ENCODE measurements at regions not wholly inside any gene's neighbourhood (a gene's known extent, or its start where the extent isn't known, plus 50 kb on each side); places are given as distances from the start of the nearest gene placed in this dataset.

DNA sequence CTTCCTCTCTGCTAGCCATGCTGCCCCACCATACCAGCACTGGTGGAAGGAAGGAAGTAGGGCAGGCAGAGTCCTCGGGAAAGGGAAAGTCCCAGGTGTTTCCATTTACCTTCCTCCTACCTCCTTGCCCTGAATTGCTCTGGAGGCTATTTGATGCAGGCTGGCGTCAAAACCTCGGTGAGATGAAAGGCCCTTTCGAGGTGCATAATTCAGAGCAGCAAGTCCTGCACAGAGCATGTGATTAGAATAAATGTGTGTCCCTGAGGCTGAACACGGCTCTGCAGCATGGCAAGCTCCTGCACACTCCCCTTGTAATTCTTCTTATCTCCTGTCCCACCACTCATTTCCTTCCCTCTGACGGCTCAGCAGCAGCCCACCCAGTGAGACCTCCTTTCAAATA is 98.7 kb upstream of the LRFN2 start:
- no peaks in the 10 kb centered on the region for H3K36me3 ChIP-seq (ENCODE audit: insufficient read depth, low read length)
- no peaks in the 10 kb centered on the region for H3K4me1 Mint-ChIP-seq (ENCODE audit: low read depth, unreplicated experiment)
- no peak overlapping the region for H3K27ac Mint-ChIP-seq (ENCODE audit: unreplicated experiment)
- H3K9me3 Mint-ChIP-seq (ENCODE audit: unreplicated experiment): peaks cover 6% of the 10 kb centered on the region
- H2AFZ ChIP-seq (ENCODE audit: low read depth, low read length): no peak overlapping the region
- no peaks in the 10 kb centered on the region for H3K4me1 ChIP-seq (ENCODE audit: insufficient read depth, low read length)
- no peaks in the 10 kb centered on the region for H3K79me2 ChIP-seq (ENCODE audit: insufficient read depth, low read length)
- TF ChIP-seq EZH2 (IDR thresholded peaks at IDR 0.05; ENCODE audit: insufficient read depth, low read length): no peak
- TF ChIP-seq, protein P1, sequence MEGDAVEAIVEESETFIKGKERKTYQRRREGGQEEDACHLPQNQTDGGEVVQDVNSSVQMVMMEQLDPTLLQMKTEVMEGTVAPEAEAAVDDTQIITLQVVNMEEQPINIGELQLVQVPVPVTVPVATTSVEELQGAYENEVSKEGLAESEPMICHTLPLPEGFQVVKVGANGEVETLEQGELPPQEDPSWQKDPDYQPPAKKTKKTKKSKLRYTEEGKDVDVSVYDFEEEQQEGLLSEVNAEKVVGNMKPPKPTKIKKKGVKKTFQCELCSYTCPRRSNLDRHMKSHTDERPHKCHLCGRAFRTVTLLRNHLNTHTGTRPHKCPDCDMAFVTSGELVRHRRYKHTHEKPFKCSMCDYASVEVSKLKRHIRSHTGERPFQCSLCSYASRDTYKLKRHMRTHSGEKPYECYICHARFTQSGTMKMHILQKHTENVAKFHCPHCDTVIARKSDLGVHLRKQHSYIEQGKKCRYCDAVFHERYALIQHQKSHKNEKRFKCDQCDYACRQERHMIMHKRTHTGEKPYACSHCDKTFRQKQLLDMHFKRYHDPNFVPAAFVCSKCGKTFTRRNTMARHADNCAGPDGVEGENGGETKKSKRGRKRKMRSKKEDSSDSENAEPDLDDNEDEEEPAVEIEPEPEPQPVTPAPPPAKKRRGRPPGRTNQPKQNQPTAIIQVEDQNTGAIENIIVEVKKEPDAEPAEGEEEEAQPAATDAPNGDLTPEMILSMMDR (IDR thresholded peaks at IDR 0.05; ENCODE audit: insufficient read depth, low read depth, low read length): no peak
- peaks cover 3% of the 10 kb centered on the region for H3K27me3 ChIP-seq (ENCODE audit: insufficient read depth, low read length)
- H3K4me2 ChIP-seq (ENCODE audit: low read length): no peak overlapping the region
- no peak for DNase-seq (ENCODE audit: low read depth)
- FAIRE-seq: no peak
- no peak overlapping the region for H3K4me3 ChIP-seq (ENCODE audit: insufficient read depth, low read depth, low read length)
- no peak overlapping the region for H3K9ac ChIP-seq (ENCODE audit: low read length)
- H3K27me3 Mint-ChIP-seq (ENCODE audit: low read depth, unreplicated experiment): peaks cover 24% of the 10 kb centered on the region
- no peaks in the 10 kb centered on the region for H3K36me3 Mint-ChIP-seq (ENCODE audit: low read depth, unreplicated experiment)
- H3K4me3 Mint-ChIP-seq (ENCODE audit: unreplicated experiment): no peak overlapping the region
- H4K20me1 ChIP-seq (ENCODE audit: insufficient read depth, low read length): no peaks in the 10 kb centered on the region
- no peak overlapping the region for H3K27ac ChIP-seq (ENCODE audit: low read depth, low read length)
- H3K9me3 ChIP-seq (ENCODE audit: insufficient read depth, low read depth, low read length): no peaks in the 10 kb centered on the region

DNA sequence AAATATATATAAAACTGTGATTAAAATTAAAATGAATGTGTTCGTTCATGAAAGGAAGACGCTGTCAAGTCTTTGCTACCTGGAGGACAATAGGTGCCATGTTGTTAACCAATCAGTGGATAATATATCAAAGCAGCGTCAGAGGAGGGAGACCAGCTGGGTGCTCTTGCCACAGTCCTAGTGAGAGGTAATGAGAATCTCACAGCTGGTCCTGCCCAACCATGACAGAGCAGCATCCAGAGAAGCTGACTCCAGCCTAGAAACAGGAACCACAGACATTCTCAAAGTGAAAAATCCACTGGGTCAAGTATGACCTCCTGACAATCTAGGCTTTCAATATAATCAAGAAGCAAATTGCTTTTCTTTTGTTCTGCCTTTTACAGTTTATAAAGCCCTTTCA is 94.5 kb upstream of the LRFN2 start:
- Mint-ChIP-seq H3K4me3 (ENCODE audit: unreplicated experiment) (no peak overlapping the region), H3K27me3 (ENCODE audit: low read depth, unreplicated experiment) (peaks cover 35% of the 10 kb centered on the region), H3K9me3 (ENCODE audit: unreplicated experiment) (peaks cover 6% of the 10 kb centered on the region), H3K4me1 (ENCODE audit: low read depth, unreplicated experiment) (no peaks in the 10 kb centered on the region), H3K27ac (ENCODE audit: unreplicated experiment) (no peak overlapping the region), H3K36me3 (ENCODE audit: low read depth, unreplicated experiment) (no peaks in the 10 kb centered on the region)
- no peaks in the 10 kb centered on the region for H4K20me1 ChIP-seq (ENCODE audit: insufficient read depth, low read length)
- TF ChIP-seq EZH2 (IDR thresholded peaks at IDR 0.05; ENCODE audit: insufficient read depth, low read length): no peak
- TF ChIP-seq, protein P1 (IDR thresholded peaks at IDR 0.05; ENCODE audit: insufficient read depth, low read depth, low read length): no peak
- peaks cover 3% of the 10 kb centered on the region for H3K27me3 ChIP-seq (ENCODE audit: insufficient read depth, low read length)
- H3K9me3 ChIP-seq (ENCODE audit: insufficient read depth, low read depth, low read length): no peaks in the 10 kb centered on the region
- no peaks in the 10 kb centered on the region for H3K36me3 ChIP-seq (ENCODE audit: insufficient read depth, low read length)
- H3K27ac ChIP-seq (ENCODE audit: low read depth, low read length): no peak overlapping the region
- FAIRE-seq (no peak), DNase-seq (ENCODE audit: low read depth) (no peak)
- no peak overlapping the region for H3K4me3 ChIP-seq (ENCODE audit: insufficient read depth, low read depth, low read length)
- H3K9ac ChIP-seq (ENCODE audit: low read length): no peak overlapping the region
- H3K4me2 ChIP-seq (ENCODE audit: low read length): no peak overlapping the region
- no peak overlapping the region for H2AFZ ChIP-seq (ENCODE audit: low read depth, low read length)
- H3K79me2 ChIP-seq (ENCODE audit: insufficient read depth, low read length): no peaks in the 10 kb centered on the region
- H3K4me1 ChIP-seq (ENCODE audit: insufficient read depth, low read length): no peaks in the 10 kb centered on the region

DNA sequence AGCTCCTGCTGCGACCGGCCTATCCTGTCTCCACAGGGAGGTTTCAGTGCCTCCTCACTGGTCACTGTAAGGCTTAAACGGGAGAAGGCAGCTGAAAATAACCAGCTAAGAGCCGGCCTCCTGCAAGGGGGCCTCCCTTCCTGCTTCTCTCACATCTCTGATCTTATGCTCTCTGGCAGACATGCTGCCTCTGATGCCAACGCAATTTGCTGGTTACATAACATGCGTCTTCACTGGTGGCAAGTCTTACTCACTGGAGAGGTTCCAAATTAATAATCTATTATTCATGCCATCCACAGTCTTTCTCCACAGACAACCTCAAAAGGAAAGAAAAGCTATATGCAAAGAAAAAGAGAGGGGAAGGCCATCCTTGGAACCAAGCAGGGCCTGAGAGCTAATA is 91.8 kb upstream of the LRFN2 start:
- H3K4me2 ChIP-seq (ENCODE audit: low read length): no peak overlapping the region
- Mint-ChIP-seq H3K36me3 (ENCODE audit: low read depth, unreplicated experiment) (no peaks in the 10 kb centered on the region), H3K9me3 (ENCODE audit: unreplicated experiment) (no peaks in the 10 kb centered on the region), H3K4me1 (ENCODE audit: low read depth, unreplicated experiment) (no peaks in the 10 kb centered on the region), H3K27ac (ENCODE audit: unreplicated experiment) (no peak overlapping the region), H3K4me3 (ENCODE audit: unreplicated experiment) (no peak overlapping the region), H3K27me3 (ENCODE audit: low read depth, unreplicated experiment) (peaks cover 35% of the 10 kb centered on the region)
- H4K20me1 ChIP-seq (ENCODE audit: insufficient read depth, low read length): no peaks in the 10 kb centered on the region
- FAIRE-seq (no peak), DNase-seq (ENCODE audit: low read depth) (no peak)
- no peak overlapping the region for H3K4me3 ChIP-seq (ENCODE audit: insufficient read depth, low read depth, low read length)
- H3K27ac ChIP-seq (ENCODE audit: low read depth, low read length): no peak overlapping the region
- H3K9ac ChIP-seq (ENCODE audit: low read length): no peak overlapping the region
- H3K27me3 ChIP-seq (ENCODE audit: insufficient read depth, low read length): no peaks in the 10 kb centered on the region
- H3K9me3 ChIP-seq (ENCODE audit: insufficient read depth, low read depth, low read length): no peaks in the 10 kb centered on the region
- no peaks in the 10 kb centered on the region for H3K79me2 ChIP-seq (ENCODE audit: insufficient read depth, low read length)
- H2AFZ ChIP-seq (ENCODE audit: low read depth, low read length): no peak overlapping the region
- H3K36me3 ChIP-seq (ENCODE audit: insufficient read depth, low read length): no peaks in the 10 kb centered on the region
- no peaks in the 10 kb centered on the region for H3K4me1 ChIP-seq (ENCODE audit: insufficient read depth, low read length)
- TF ChIP-seq, protein P1 (IDR thresholded peaks at IDR 0.05; ENCODE audit: insufficient read depth, low read depth, low read length): no peak
- TF ChIP-seq EZH2 (IDR thresholded peaks at IDR 0.05; ENCODE audit: insufficient read depth, low read length): no peak

Measured in astrocyte (in vitro differentiated cells and primary cell).